Esophagus muscularis mucosa (tissue), 4 donors: ENCODE measurements at regions not wholly inside any gene's neighbourhood (a gene's known extent, or its start where the extent isn't known, plus 50 kb on each side); places are given as distances from the start of the nearest gene placed in this dataset.
A peak's percentile ranks its signal among the peaks of the same experiment; 100 is the strongest.

Source experiments
- DNase-seq: peaks from one replicate; pipeline ENCODE4 v3.0.0-alpha.2; 2017; ENCODE audit errors: extremely low spot score
- H3K27ac ChIP-seq, 4 donors: fragments of 200-600 bp; sonication (generic); replicated peaks in 1 of 4; 1 replicate in 3 of 4; 2 replicates in 1 of 4; pipeline ENCODE4 v1.5.1; 2016 to 2019; ENCODE audit warnings: mild to moderate bottlenecking in 1 of 4
- H3K27me3 ChIP-seq, 4 donors: fragments of 200-600 bp; sonication (generic); one replicate each; pipeline versions ENCODE4 v1.5.1 to v1.6.0; 2016 to 2019
- H3K36me3 ChIP-seq, 4 donors: fragments of 200-600 bp; sonication (generic); one replicate each; pipeline ENCODE4 v1.5.1; 2016 to 2019
- H3K4me1 ChIP-seq, 4 donors: fragments of 200-600 bp; sonication (generic); one replicate each; pipeline ENCODE4 v1.5.1; 2016 to 2019
- H3K4me3 ChIP-seq, 4 donors: fragments of 200-600 bp; sonication (generic); 1 replicate in 2 of 4; 2 replicates in 2 of 4; pipeline ENCODE4 v1.5.1; 2016 to 2019; ENCODE audit warnings: mild to moderate bottlenecking in 4 of 4, moderate library complexity in 1 of 4
- H3K9me3 ChIP-seq, 4 donors: fragments of 200-600 bp; sonication (generic); 1 replicate in 3 of 4; 2 replicates in 1 of 4; pipeline ENCODE4 v1.5.1; 2016 to 2019
- EP300 ChIP-seq: sonication (generic); formaldehyde crosslinking; IDR thresholded peaks from one replicate; pipeline ENCODE4 v1.6.1; 2017; ENCODE audit warnings: antibody characterized with exemption
- POLR2A ChIP-seq: fragments of 450-650 bp; IDR thresholded peaks from one replicate; pipeline ENCODE4 v1.6.1; 2017; ENCODE audit warnings: antibody characterized with exemption, moderate library complexity, mild to moderate bottlenecking, low read depth
- POLR2AphosphoS5 ChIP-seq, 2 donors: sonication (generic); formaldehyde crosslinking; IDR thresholded peaks; one replicate each; pipeline ENCODE4 v1.6.1; 2017; ENCODE audit warnings: antibody characterized with exemption in 2 of 2
- WGBS: methylation state at CpG from one replicate; pipeline ENCODE4 v1.1.5; 2018; 5-methylcytosine and 5-hydroxymethylcytosine counted together
- intact Hi-C: fragments of 100-400 bp; cut with DNase I; formaldehyde crosslinking; loops from one replicate; pipeline ENCODE4 v1.15.1; 2023
- TF ChIP-seq, protein P1 (sequence below), 3 experiments: fragments of 200-600 bp in 2 of 3; fragments of 450-650 bp in 1 of 3; sonication (generic) in 2 of 3; IDR thresholded peaks; one replicate each; pipeline ENCODE4 v1.5.1; 2017 to 2019; ENCODE audit warnings: antibody characterized with exemption in 3 of 3, mild to moderate bottlenecking in 2 of 3, moderate library complexity in 1 of 3

DNA sequence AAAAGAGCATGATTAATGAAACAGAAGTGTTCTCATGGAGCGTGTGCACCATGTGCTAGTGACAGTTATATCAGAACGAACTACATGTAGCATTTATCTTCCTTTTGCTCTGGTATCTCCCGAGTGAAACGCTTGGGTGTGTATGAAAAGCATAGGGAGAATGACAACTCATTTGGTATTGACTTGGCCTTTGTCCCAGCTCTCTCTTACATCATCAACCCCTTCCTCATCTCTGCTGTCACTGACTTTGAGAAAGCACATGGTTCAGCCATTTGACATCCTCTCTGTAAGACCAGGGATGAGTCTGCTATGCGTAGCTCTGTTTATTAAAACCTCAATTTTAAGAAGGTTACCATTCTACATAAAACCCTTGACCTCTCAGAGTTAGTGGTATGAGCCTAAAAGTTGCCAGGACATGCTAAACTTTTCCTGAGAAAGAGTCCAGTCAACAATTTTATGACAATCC, 201.0 kb downstream of the NRIP1 start:
- H3K4me3 ChIP-seq: no peak overlapping the region
- intact Hi-C loops: loop anchor here (1.0 kb wide), 1 partner anchor 620 kb away; no protein-coding TSS in a partner anchor
- TF ChIP-seq, protein P1, sequence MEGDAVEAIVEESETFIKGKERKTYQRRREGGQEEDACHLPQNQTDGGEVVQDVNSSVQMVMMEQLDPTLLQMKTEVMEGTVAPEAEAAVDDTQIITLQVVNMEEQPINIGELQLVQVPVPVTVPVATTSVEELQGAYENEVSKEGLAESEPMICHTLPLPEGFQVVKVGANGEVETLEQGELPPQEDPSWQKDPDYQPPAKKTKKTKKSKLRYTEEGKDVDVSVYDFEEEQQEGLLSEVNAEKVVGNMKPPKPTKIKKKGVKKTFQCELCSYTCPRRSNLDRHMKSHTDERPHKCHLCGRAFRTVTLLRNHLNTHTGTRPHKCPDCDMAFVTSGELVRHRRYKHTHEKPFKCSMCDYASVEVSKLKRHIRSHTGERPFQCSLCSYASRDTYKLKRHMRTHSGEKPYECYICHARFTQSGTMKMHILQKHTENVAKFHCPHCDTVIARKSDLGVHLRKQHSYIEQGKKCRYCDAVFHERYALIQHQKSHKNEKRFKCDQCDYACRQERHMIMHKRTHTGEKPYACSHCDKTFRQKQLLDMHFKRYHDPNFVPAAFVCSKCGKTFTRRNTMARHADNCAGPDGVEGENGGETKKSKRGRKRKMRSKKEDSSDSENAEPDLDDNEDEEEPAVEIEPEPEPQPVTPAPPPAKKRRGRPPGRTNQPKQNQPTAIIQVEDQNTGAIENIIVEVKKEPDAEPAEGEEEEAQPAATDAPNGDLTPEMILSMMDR (IDR thresholded peaks at IDR 0.05): no peak
- TF ChIP-seq EP300 (no peak), POLR2A (no peak), POLR2AphosphoS5 (IDR thresholded peaks at IDR 0.05) (no peak)
- no peak for DNase-seq
- H3K27ac ChIP-seq: peak overlapping the region in 2 of 4 donors; percentile 9 to 41
- peaks cover 8 to 38% (median 31%) of the 10 kb centered on the region in 4 donors for H3K4me1 ChIP-seq
- no peaks in the 10 kb centered on the region for H3K36me3 ChIP-seq
- 80% methylated on average over 5 of the region's 5 CpGs for WGBS
- H3K9me3 ChIP-seq: no peaks in the 10 kb centered on the region
- H3K27me3 ChIP-seq: no peaks in the 10 kb centered on the region

DNA sequence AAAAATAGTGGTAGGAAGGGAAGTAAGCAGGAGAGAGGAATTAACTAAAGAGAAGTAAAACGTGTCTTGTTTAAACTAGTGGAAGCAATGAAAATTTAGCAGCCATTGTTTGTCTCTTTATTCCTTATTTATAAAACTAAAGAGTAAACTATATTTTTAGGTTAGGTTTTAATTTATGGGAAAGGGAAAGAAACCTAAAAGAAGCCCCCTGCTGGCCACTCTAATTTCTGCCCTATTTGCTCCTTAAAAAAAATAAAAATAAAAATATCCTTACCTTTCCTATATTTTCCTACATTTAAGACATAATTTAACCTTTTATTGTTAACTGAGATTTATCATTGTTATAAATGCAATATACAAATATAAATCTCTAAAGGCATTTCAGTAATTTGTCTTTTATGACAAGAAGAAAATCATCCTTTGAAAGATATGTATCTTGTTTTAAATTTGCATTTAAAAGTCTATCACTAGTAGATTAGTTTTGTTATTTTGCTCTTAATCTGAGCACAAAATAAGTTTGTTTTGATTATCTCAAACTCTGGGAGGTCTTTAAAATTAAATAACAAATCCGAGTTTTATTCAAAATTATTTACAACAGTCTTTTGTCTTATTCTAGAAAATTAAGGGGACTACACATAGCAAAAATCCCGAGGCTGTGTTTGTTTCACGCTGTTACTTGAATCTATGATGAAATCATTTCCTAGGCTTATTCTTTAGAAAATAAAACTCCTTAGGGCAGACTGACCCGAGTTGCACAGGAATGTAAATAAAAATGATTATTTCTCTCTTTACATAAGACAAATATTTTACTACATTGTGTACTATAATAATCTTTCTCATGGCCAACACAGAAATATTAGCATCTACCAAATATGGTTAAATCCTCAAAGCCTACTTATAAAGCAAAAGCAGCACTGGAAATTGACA, 201.7 kb downstream of the NRIP1 start:
- no peak for DNase-seq
- H3K27me3 ChIP-seq: no peaks in the 10 kb centered on the region
- H3K4me3 ChIP-seq: no peak overlapping the region
- peaks cover 8 to 31% (median 26%) of the 10 kb centered on the region in 4 donors for H3K4me1 ChIP-seq
- no peaks in the 10 kb centered on the region for H3K9me3 ChIP-seq
- no peak overlapping the region for H3K27ac ChIP-seq
- TF ChIP-seq, protein P1 (IDR thresholded peaks at IDR 0.05): peak; percentile 42 to 61 (median 48)
- TF ChIP-seq POLR2A: no peak
- 57% methylated on average over 5 of the region's 5 CpGs for WGBS
- intact Hi-C loops: no loop called here
- H3K36me3 ChIP-seq: no peaks in the 10 kb centered on the region

DNA sequence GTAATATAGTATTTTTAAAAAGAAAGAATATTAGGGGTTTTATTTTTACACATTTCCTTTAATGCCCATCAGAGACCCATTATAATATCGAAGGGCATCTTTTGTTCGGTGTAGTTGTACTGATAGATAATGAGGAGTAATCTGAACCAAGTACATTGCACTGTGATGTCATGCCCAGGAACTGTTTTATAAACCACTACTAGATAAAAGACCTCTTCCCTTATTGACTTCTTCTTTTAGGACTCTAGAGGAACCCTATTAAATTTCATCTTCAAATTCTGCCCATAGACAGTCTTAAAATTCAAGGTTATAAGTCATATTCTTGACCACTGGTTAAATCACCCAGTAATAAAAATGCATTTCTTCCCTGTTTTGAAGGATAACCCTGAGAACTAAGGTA, 206.5 kb downstream of the NRIP1 start:
- WGBS: 96% methylated on average over 2 of the region's 2 CpGs
- Histone ChIP-seq H3K27me3 (no peaks in the 10 kb centered on the region), H3K9me3 (no peaks in the 10 kb centered on the region), H3K4me1 (no peaks in the 10 kb centered on the region), H3K36me3 (no peaks in the 10 kb centered on the region), H3K27ac (no peak overlapping the region), H3K4me3 (no peak overlapping the region)
- DNase-seq: no peak
- intact Hi-C loops: no loop called here
- TF ChIP-seq EP300: no peak
- TF ChIP-seq POLR2A: no peak
- TF ChIP-seq POLR2AphosphoS5 (IDR thresholded peaks at IDR 0.05): no peak
- TF ChIP-seq, protein P1 (IDR thresholded peaks at IDR 0.05): no peak

DNA sequence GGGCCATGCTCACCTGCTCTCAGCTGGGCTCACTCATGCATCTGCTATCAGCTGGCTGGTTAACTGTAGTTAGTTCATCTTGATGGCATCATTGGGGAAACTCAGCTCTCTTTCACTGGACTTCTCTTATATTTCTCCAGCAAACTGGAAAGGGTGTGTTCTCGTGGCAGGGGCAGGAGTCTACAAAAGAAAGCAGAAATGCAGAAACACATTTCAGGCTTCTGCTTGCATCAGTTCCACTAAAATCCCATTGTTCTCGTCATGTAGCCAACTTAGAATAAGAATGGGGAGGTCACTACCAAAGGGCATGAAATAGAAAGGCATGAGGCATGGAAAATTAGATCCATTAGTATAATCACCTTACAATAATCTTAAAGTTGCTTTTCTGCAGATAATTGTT, 207.3 kb downstream of the NRIP1 start:
- Histone ChIP-seq H3K4me1 (no peaks in the 10 kb centered on the region), H3K4me3 (no peak overlapping the region), H3K27ac (no peak overlapping the region), H3K9me3 (no peaks in the 10 kb centered on the region), H3K27me3 (no peaks in the 10 kb centered on the region), H3K36me3 (no peaks in the 10 kb centered on the region)
- 87% methylated on average over 2 of the region's 2 CpGs for WGBS
- TF ChIP-seq EP300 (no peak), POLR2AphosphoS5 (IDR thresholded peaks at IDR 0.05) (no peak), POLR2A (no peak)
- TF ChIP-seq, protein P1 (IDR thresholded peaks at IDR 0.05): no peak
- no peak for DNase-seq
- intact Hi-C loops: no loop called here
